Ramos (cell line): ENCODE measurements at regions not wholly inside any gene's neighbourhood (a gene's known extent, or its start where the extent isn't known, plus 50 kb on each side); places are given as distances from the start of the nearest gene placed in this dataset.

ENCODE experiments used
- in situ Hi-C: fragments of 300-500 bp; cut with MboI; formaldehyde crosslinking; loops from one replicate; pipeline ENCODE4 v1.14.3; 2022; ENCODE audit warnings: low sequenced_read_pairs; ENCODE audit not compliant: unreplicated experiment

GRCh38 chr15:93206893-93207292 is 117.9 kb upstream of the RGMA start:
- in situ Hi-C loops: no loop called here

DNA sequence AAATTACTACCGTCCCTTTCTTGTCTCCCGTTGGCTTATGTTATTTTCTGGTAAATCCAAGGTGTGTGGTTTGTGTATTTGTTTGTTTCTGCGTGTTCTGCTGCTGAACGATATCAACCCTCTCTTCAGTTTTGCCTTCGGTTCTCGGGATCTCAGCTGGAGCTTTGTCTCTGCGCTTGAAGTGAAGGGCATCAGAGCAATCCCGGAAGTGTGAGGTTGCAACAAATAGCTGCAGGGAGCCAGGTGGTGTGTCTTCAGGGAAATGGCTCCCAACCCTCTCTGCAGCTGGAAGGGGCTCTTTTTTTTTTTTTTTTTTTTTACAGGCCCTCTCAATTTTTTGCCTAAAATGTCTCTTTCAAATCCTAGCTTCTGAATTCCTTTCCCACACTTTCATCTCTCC is 116.4 kb upstream of the RGMA start:
- in situ Hi-C loops: no loop called here

DNA sequence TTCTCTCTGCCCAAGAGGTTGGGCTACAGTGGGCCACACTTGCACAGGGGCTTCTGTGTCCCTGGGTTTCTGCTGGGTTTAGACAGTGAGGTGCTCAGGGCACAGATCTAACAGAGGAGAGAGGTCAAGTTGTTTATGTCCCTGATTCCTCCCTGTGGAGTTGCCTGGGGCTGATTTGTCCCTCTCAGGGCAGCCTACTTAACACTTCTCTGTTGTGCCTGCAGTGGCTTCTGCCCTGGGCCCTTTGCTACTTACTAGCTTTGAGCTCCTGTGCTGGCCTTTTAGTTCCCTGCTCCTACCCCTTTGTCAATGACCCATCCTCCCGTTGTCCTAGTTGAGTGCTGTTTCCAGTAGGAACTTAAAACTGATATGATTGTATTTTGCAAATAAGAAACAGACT is 114.0 kb upstream of the RGMA start:
- in situ Hi-C loops: no loop called here

DNA sequence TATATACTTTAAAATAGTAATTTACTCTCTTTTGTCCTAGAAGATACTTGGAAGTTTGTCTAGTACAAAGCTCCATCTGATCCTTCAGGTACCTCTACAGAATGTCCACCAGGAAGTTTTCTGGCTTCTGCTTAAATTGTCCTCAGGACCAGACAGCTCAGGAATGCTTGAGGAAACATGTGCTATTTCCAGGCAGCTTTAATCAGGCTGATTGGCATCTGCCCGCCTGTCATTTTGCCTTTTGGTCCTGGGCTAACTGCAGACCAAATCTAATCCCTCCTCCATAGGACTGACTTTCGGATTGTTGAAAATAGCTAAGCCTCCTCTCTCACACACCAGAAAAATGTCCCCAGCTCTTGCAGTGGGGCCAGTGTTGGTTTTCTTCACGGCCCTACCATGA is 113.4 kb upstream of the RGMA start:
- in situ Hi-C loops: no loop called here

GRCh38 chr15:93201940-93202339 is 112.9 kb upstream of the RGMA start:
- in situ Hi-C loops: no loop called here

DNA sequence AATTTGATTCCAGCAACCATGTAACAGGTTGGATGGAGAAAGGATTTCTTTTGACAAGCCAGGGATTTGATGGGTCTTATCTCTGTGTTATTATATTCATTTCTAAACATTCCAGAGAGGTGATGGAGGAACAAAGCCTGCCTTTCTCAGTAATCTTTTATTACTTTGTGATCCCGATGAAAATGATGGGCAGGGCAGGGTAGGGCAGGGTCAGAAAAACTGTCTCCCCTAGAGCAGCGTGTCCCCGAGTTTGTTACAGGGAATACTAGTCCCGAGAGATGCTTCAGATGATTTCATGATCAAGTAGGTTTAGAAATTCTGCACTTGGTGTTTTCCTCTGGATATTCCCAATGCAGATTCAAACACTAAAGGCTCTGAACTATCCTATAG is 111.8 kb upstream of the RGMA start:
- in situ Hi-C loops: no loop called here

- in situ Hi-C loops: no loop called here
These were observed 111.2 kb upstream of the RGMA start for GRCh38 chr15:93200081-93200836.

DNA sequence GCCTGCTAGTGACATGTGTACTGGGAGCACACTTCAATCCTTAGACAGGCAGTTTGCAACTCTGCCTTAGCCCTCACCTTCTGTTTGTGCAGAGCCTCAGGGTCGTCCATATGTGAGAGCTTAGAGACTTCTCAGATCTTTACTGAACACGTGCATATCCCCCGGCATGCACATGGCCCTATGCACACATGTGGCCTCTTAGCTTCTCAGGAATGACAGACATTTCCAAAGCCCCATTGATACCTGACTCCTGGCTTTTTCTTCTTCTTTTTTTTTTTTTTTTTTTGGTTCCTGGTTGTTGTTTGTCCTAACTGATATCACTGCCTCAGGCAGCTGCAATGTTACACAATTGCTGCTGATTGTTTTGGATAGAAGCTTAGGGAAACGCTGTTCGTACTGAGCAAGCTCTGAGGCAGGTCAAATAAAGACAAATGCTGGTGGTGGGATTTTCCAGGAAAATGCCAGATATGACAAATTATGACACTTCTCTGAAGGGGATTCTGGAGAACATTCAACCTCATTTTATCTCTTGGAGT is 107.2 kb upstream of the RGMA start:
- in situ Hi-C loops: no loop called here

GRCh38 chr15:93195109-93195508 is 106.1 kb upstream of the RGMA start:
- in situ Hi-C loops: no loop called here

DNA sequence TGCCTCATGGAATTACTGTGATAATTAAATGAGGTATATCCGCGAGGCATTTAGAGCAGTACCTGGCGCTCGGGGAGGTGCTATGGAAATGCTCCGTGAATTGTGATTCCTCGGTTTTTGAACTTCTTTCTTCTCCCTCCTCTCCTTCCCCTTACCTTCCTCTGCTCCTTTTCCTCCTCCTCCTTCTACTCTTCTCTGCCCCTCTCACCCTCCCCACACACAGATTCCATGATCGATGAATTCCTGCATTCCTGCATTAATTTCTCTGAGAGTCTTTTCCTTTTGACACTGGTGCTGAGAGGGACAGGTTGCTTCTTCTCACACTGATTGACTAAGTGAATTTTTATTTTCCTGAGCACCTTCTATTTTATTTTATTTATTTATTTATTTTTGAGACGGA is 101.2 kb upstream of the RGMA start:
- in situ Hi-C loops: no loop called here

- in situ Hi-C loops: no loop called here
These were observed 100.5 kb upstream of the RGMA start for GRCh38 chr15:93189561-93189960.

GRCh38 chr15:93188236-93188635 is 99.2 kb upstream of the RGMA start:
- in situ Hi-C loops: no loop called here

GRCh38 chr15:93185796-93186195 is 96.8 kb upstream of the RGMA start:
- in situ Hi-C loops: no loop called here

GRCh38 chr15:93182703-93183205 is 93.7 kb upstream of the RGMA start:
- in situ Hi-C loops: no loop called here

DNA sequence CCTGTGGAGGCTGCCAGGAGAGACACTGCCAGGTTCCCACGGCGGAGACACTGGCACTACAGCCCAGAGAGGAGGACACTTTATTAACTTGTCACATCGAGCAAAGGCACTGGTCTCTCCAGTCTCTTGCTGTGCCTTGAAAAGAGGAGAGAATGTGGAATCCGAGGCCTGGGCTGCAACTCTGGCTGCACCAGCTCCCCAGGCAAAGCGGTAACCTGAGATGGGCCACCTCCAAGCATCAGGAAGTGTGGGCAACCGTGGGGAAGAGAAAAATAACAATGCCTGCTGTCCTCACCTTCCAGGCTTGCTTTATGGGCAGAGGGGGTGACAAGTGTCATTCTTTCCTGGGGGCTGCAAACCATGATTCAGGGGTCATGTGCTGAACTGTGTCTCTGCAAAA is 91.6 kb upstream of the RGMA start:
- in situ Hi-C loops: no loop called here

DNA sequence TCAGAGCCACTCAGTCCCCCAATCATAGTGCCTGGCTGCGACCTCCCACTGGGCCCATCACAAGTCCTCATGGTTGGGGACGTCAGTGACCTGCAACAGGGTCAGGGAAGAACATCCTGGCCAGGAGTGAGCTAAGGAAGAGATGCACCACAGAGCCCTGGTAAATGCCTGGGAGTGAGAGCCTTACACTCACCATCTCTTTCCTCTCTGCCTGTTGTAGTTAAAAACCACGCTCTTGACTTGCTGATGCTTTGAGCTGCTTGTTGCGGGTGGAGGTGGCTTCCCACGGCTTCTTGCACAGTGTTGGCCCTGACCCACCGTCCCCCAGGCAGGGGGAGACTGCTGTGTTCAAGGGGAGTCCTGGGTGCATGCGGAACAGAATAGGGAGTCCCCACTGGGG is 91.1 kb upstream of the RGMA start:
- in situ Hi-C loops: no loop called here

GRCh38 chr15:93179700-93180102 is 90.7 kb upstream of the RGMA start:
- in situ Hi-C loops: no loop called here

- in situ Hi-C loops: no loop called here
These were observed 90.1 kb upstream of the RGMA start for GRCh38 chr15:93179072-93179471.

- in situ Hi-C loops: no loop called here
These were observed 89.4 kb upstream of the RGMA start for GRCh38 chr15:93178371-93178770.

DNA sequence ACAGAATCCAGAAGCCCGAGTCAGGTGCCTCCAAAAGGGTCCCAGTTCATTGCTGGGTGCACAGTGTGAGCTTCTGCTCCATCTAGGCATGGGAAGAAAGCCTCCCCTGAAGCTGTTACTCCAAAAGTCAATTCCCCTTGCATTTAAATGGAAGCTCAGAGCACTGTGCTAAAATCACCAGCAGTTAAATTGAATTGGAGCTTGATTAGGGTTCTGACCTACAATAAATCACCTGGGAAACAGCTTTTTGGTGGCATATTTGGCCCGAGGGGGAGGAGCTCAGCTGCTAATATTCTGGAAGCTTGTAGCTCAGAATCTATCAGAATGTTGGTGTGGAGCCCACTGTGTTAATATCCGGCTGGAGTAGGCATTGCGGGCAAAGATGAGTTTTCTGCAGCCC is 87.1 kb upstream of the RGMA start:
- in situ Hi-C loops: no loop called here

DNA sequence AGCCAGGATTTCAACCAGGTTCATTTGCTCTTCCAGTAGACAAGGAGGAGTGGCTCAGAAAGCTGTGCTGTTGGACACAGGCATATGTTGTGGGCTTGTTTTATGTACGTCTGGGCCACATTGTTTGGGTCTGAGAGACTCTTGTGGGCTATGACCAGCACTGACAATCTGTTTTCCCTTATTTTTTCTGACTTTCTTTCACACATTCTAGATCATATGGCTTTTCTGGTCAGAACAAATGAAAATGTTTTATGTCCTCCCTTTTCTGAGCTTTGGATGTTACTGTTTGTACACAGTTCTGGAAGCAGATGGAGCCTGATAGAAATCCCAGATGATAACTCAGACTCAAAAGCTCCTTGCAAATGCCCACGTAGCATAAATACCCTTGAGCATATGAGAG is 85.8 kb upstream of the RGMA start:
- in situ Hi-C loops: no loop called here

DNA sequence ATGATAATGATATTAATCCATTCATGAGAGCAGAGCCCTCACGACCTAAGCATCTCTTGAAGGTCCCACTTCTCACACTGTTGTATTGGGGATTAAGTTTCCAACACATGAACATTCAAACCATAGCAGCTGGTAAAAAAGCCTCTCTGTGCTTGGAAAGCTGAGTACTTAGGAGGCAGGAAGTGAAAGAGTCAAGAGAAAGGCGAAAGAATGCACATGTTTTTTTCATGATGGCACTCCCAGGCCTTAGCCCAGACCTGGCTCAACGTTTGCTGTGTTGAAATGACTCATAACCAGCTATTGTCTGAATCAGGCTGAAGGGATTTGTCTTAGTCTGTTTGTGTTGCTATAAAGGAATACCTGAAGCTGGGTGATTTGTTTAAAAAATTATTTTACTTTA is 84.4 kb upstream of the RGMA start:
- in situ Hi-C loops: no loop called here
